SU-DHL-6 (cell line): ENCODE measurements at regions not wholly inside any gene's neighbourhood (a gene's known extent, or its start where the extent isn't known, plus 50 kb on each side); places are given as distances from the start of the nearest gene placed in this dataset.
"Not testable (repeated sequence)": the region's sequence is repeated elsewhere in the genome, so short reads cannot be mapped to it uniquely, and the experiment has no call there.

Experiments
- H2AFZ ChIP-seq: fragments of 200-600 bp; sonication (generic); 2 replicates; pipeline ENCODE4 v1.6.1; 2014; ENCODE audit warnings: low read depth, mild to moderate bottlenecking, moderate library complexity, mixed read lengths, antibody characterized with exemption, low read length; ENCODE audit not compliant: severe bottlenecking
- H3F3A ChIP-seq: fragments of 200-600 bp; shearing (Covaris generic); 2 replicates; pipeline ENCODE4 v1.6.0; 2016; ENCODE audit warnings: antibody characterized with exemption, mild to moderate bottlenecking; ENCODE audit not compliant: insufficient read depth
- H3K27ac ChIP-seq: fragments of 200-600 bp; sonication (generic); 2 replicates; pipeline ENCODE4 v1.5.1; 2016; ENCODE audit warnings: low read depth, mild to moderate bottlenecking, low read length, moderate library complexity, mixed read lengths
- H3K27me3 ChIP-seq: fragments of 200-600 bp; sonication (generic), shearing (Covaris generic); 2 replicates; pipeline ENCODE4 v1.6.0; 2014; ENCODE audit warnings: mild to moderate bottlenecking, low read length
- H3K36me3 ChIP-seq: fragments of 200-600 bp; sonication (generic); 2 replicates; pipeline ENCODE4 v1.6.1; 2014; ENCODE audit warnings: mild to moderate bottlenecking, low read length, mixed read lengths
- H3K4me2 ChIP-seq: fragments of 300-600, 200-600 bp; shearing (Covaris generic), sonication (generic); 2 replicates; pipeline ENCODE4 v1.6.0; 2014; ENCODE audit warnings: low read length, low read depth, mild to moderate bottlenecking; ENCODE audit not compliant: poor library complexity, severe bottlenecking
- H3K4me3 ChIP-seq: fragments of 200-600 bp; sonication (generic); 2 replicates; pipeline ENCODE4 v1.5.1; 2014; ENCODE audit warnings: antibody characterized with exemption, low read length, mild to moderate bottlenecking, mixed read lengths; ENCODE audit not compliant: insufficient read depth, poor library complexity, severe bottlenecking
- H3K79me2 ChIP-seq: fragments of 200-600 bp; sonication (generic); 2 replicates; pipeline ENCODE4 v1.6.1; 2014; ENCODE audit warnings: mild to moderate bottlenecking, low read length, moderate library complexity; ENCODE audit not compliant: insufficient read depth
- H3K9ac ChIP-seq: fragments of 200-600 bp; sonication (generic); 2 replicates; pipeline ENCODE4 v1.7.0; 2014; ENCODE audit warnings: mild to moderate bottlenecking, low read length
- H3K9me2 ChIP-seq: fragments of 200-600 bp; sonication (generic); replicated peaks from 2 replicates; pipeline ENCODE4 v1.6.1; 2014; ENCODE audit warnings: low read length; ENCODE audit not compliant: insufficient read depth
- H3K9me3 ChIP-seq: fragments of 200-600 bp; sonication (generic); 2 replicates; pipeline ENCODE4 v1.6.1; 2014; ENCODE audit warnings: low read length, mixed read lengths; ENCODE audit not compliant: insufficient read depth
- H4K20me1 ChIP-seq: fragments of 200-600 bp; sonication (generic); 2 replicates; pipeline ENCODE4 v1.6.1; 2014; ENCODE audit warnings: low read depth, mild to moderate bottlenecking, antibody characterized with exemption, low read length, moderate library complexity, mixed read lengths
- CTCF ChIP-seq: fragments of 200-600 bp; sonication (generic); IDR thresholded peaks from one replicate; pipeline ENCODE4 v1.5.1; 2017; ENCODE audit warnings: antibody characterized with exemption, mild to moderate bottlenecking, low read length, moderate library complexity; ENCODE audit not compliant: insufficient read depth, poor library complexity, severe bottlenecking
- EZH2phosphoT487 ChIP-seq: fragments of 200-600 bp; sonication (generic), shearing (Covaris generic); conservative IDR thresholded peaks from 2 replicates; pipeline ENCODE4 v1.6.1; 2018; ENCODE audit warnings: mild to moderate bottlenecking, antibody characterized with exemption, low read length, moderate library complexity, mixed read lengths

- H3K4me2 ChIP-seq, result no peak overlapping the region
- H3K27me3 ChIP-seq, result no peaks in the 10 kb centered on the region
- TF ChIP-seq EZH2phosphoT487, result no peak
- TF ChIP-seq CTCF, result no peak
- no peaks in the 10 kb centered on the region for H3K79me2 ChIP-seq
- H3K27ac ChIP-seq, result no peak overlapping the region
- H2AFZ ChIP-seq, result no peak overlapping the region
- H3K36me3 ChIP-seq, result no peaks in the 10 kb centered on the region
- no peaks in the 10 kb centered on the region for H3K9me3 ChIP-seq
- H3F3A ChIP-seq, result no peaks in the 10 kb centered on the region
- H3K4me3 ChIP-seq, result no peak overlapping the region
- no peaks in the 10 kb centered on the region for H3K9me2 ChIP-seq
- no peaks in the 10 kb centered on the region for H4K20me1 ChIP-seq
- H3K9ac ChIP-seq, result no peak overlapping the region
These were observed 76.9 kb upstream of the SFSWAP start for GRCh38 chr12:131634037-131634436.

DNA sequence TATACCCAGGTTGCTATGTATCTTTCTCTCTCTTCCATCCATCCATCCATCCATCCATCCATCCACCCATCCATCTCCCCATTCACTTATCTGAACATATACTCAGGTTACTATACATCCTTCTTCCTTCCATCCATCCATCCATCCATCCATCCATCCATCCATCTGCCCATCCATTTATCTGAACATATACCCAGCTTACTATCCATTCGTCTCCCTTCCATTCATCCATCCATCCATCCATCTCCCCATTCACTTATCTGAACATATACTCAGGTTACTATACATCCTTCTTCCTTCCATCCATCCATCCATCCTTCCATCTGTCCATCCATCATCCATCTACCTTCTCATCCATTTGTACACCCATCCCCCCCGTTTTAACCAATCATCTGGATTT is 75.9 kb upstream of the SFSWAP start:
- not testable (repeated sequence) for H3K36me3 ChIP-seq, H3K79me2 ChIP-seq, H3F3A ChIP-seq, H3K9me3 ChIP-seq, H4K20me1 ChIP-seq, H3K9ac ChIP-seq, H3K4me2 ChIP-seq, H3K27me3 ChIP-seq, H3K27ac ChIP-seq, H3K4me3 ChIP-seq, H3K9me2 ChIP-seq, H2AFZ ChIP-seq

DNA sequence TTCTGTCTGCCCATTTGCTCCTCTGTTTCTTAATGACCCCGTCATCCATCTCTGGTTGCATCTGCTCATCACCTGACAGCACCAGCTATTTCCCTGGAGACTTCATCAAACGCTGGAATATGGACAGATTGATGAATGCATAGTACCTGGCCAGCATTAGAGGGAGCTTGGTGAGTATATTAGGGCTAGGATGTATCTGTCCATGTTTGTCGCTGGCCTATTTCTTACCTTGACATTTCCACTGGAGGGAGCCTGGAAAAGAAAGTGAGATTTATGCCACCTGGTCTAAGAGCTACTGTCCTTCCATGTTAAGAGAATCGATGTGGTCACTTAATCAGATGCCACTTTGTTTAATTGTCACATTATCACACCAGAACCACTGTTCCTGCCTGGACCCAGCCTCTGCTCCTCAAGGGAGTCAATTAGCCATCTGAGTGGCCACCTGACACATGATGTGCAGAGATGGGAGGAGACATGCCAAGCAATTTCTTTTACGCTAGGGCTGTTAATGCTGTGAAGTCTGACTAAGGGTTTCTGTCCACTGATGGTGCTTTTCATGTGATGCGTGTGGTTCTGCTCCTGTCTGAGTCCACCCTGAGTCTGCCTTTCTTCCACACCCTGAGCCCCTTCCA is 75.3 kb upstream of the SFSWAP start:
- Histone ChIP-seq H3K9me3 (no peaks in the 10 kb centered on the region), H3K36me3 (no peaks in the 10 kb centered on the region), H3K4me2 (no peak overlapping the region), H3K27ac (no peak overlapping the region), H3K9ac (no peak overlapping the region), H4K20me1 (no peaks in the 10 kb centered on the region), H3K9me2 (no peaks in the 10 kb centered on the region), H3K4me3 (no peak overlapping the region), H3F3A (no peaks in the 10 kb centered on the region), H3K79me2 (no peaks in the 10 kb centered on the region), H2AFZ (no peak overlapping the region), H3K27me3 (no peaks in the 10 kb centered on the region)
- TF ChIP-seq CTCF, result no peak
- TF ChIP-seq EZH2phosphoT487, result no peak

DNA sequence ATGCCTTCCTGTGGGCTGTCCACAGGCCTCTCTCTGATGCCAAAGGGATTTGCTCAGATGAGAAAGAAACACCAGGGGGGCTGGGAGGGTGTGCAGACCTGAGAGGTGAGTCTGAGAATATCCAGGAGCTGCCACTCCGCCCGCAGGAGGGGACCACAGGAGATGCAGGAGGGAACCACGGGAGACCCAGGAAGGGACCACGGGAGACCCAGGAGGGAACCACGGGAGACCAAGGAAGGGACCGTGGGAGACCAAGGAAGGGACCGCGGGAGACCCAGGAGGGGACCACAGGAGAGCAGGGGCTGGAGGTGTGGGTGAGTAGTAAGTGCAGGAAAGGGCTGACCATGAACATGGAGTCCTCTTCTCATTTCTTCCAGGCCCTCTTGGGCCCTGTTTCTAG is 74.6 kb upstream of the SFSWAP start:
- H3K27me3 ChIP-seq, result no peaks in the 10 kb centered on the region
- TF ChIP-seq CTCF (no peak), EZH2phosphoT487 (no peak)

More for the DNA sequence above, 74.6 kb upstream of the SFSWAP start:
- no peak overlapping the region for H3K4me3 ChIP-seq
- H3K36me3 ChIP-seq, result no peaks in the 10 kb centered on the region
- H2AFZ ChIP-seq, result no peak overlapping the region
- H3K9me2 ChIP-seq, result no peaks in the 10 kb centered on the region
- no peak overlapping the region for H3K9ac ChIP-seq
- H3K4me2 ChIP-seq, result no peak overlapping the region
- no peaks in the 10 kb centered on the region for H3K79me2 ChIP-seq
- H3K9me3 ChIP-seq, result no peaks in the 10 kb centered on the region
- no peak overlapping the region for H3K27ac ChIP-seq
- H4K20me1 ChIP-seq, result no peaks in the 10 kb centered on the region
- no peaks in the 10 kb centered on the region for H3F3A ChIP-seq
